Panc1 (cell line): ENCODE measurements at regions not wholly inside any gene's neighbourhood (a gene's known extent, or its start where the extent isn't known, plus 50 kb on each side); places are given as distances from the start of the nearest gene placed in this dataset.

Source experiments
- ATAC-seq: fragments of 200-7000 bp; cut with Tn5 transposase; 2 replicates; pipeline ENCODE4 v1.9.1; 2020; ENCODE audit warnings: mild to moderate bottlenecking, moderate library complexity
- BruUV-seq: library from RNA; stranded (reverse); fragments of 400-500 nt; replicated peaks from 2 replicates; lab custom pipeline; 2021; lab: Mats Ljungman, UMichigan
- CTCF ChIA-PET: fragments of 300-600 bp; sonication (Branson Sonifier 250); formaldehyde crosslinking; loops from one replicate; lab custom pipeline; 2022; ENCODE audit warnings: antibody characterized with exemption; lab: Charles Lee
- POLR2A ChIA-PET: fragments of 300-600 bp; sonication (Branson Sonifier 250); formaldehyde crosslinking; loops from one replicate; lab custom pipeline; 2022; ENCODE audit warnings: antibody characterized with exemption; lab: Charles Lee
- DNase-seq: peaks from one replicate; pipeline ENCODE4 v3.0.0-alpha.2; 2010; ENCODE audit warnings: low read depth, low spot score
- H3K27ac ChIP-seq: 2 replicates; pipeline ENCODE4 v1.5.1; 2011; ENCODE audit warnings: mild to moderate bottlenecking, low read length, inconsistent platforms
- H3K27me3 ChIP-seq: fragments of 200-500 bp; sonication (Bioruptor generic); 2 replicates; pipeline ENCODE4 v1.6.0; 2014; ENCODE audit warnings: low read length, inconsistent platforms; ENCODE audit not compliant: control insufficient read depth, insufficient read depth
- H3K36me3 ChIP-seq: fragments of 200-500 bp; sonication (Bioruptor generic); 2 replicates; pipeline ENCODE4 v1.5.1; 2014; ENCODE audit warnings: inconsistent platforms, mild to moderate bottlenecking, low read length, moderate library complexity; ENCODE audit not compliant: control insufficient read depth, insufficient read depth
- H3K4me1 ChIP-seq: 2 replicates; pipeline ENCODE4 v1.5.1; 2011; ENCODE audit warnings: inconsistent platforms, mild to moderate bottlenecking, low read length, moderate library complexity; ENCODE audit not compliant: control insufficient read depth, insufficient read depth
- H3K4me3 ChIP-seq, 2 experiments: 2 replicates each; pipeline ENCODE4 v1.5.1; 2011 to 2012; ENCODE audit warnings: low read depth in 2 of 2, low read length in 2 of 2, mild to moderate bottlenecking in 2 of 2, inconsistent platforms in 1 of 2, moderate library complexity in 1 of 2
- H3K9me3 ChIP-seq: fragments of 200-500 bp; sonication (Bioruptor generic); 2 replicates; pipeline ENCODE4 v1.5.1; 2014; ENCODE audit warnings: low read depth, mild to moderate bottlenecking, inconsistent platforms, low read length, moderate library complexity; ENCODE audit not compliant: control insufficient read depth, insufficient read depth
- POLR2AphosphoS5 ChIP-seq: IDR thresholded peaks from 2 replicates; pipeline ENCODE4 v1.6.1; 2012; ENCODE audit warnings: mild to moderate bottlenecking, low read depth, low read length, moderate library complexity
- SIN3A ChIP-seq: IDR thresholded peaks from 2 replicates; pipeline ENCODE4 v1.6.1; 2012; ENCODE audit warnings: low read depth, mild to moderate bottlenecking, low read length, moderate library complexity, borderline replicate concordance; ENCODE audit not compliant: insufficient read depth
- TCF7L2 ChIP-seq: IDR thresholded peaks from 2 replicates; pipeline ENCODE4 v1.6.1; 2011; ENCODE audit warnings: mild to moderate bottlenecking, low read depth, low read length, inconsistent platforms
- in situ Hi-C: cut with HindIII; loops from 2 replicates; pipeline ENCODE4 v1.10.0; 2016; ENCODE audit warnings: low sequenced_read_pairs, low pct_unique_long_range_greater_than_20kb
- intact Hi-C: fragments of 100-400 bp; cut with micrococcal nuclease; formaldehyde crosslinking; loops from one replicate; pipeline ENCODE4 v1.10.0; 2022; ENCODE audit not compliant: unreplicated experiment
- TF ChIP-seq, protein P1 (sequence below): fragments of 450-650 bp; IDR thresholded peaks from 2 replicates; pipeline ENCODE4 v1.5.1; 2017; ENCODE audit warnings: mild to moderate bottlenecking
- TF ChIP-seq, protein P2 (sequence below), 2 experiments: IDR thresholded peaks; 2 replicates each; pipeline ENCODE4 v1.6.1; 2011 to 2012; ENCODE audit warnings: low read depth in 2 of 2, control low read depth in 1 of 2, low read length in 1 of 2, mild to moderate bottlenecking in 1 of 2, moderate library complexity in 1 of 2; ENCODE audit not compliant: insufficient read depth in 1 of 2

DNA sequence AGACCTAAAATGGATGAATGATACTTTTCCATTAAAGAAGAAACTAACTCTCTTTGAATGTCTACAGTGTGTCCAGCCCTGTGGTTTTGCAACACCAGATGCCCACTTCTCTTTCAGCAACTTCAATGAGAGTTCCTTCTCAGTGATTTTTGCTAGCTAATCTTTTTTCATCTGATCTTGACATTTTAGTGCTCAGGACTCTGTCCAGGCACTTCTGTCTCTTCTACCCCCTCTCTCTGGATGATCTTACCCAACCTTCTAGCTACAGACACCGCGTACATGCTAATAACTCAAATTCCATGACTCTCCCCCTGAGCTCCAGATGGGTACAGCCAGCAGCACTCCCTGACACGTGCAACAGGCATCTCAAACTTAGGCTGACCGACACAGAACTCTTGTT, 161.1 kb upstream of the FOXN3 start:
- in situ Hi-C loops = no loop called here
- ChIA-PET POLR2A (no interaction called here), CTCF (no interaction called here)
- Histone ChIP-seq H3K9me3 (no peaks in the 10 kb centered on the region), H3K27me3 (peaks cover 2% of the 10 kb centered on the region; the same call in 1 of the 2 replicates), H3K27ac (no peak overlapping the region), H3K4me3 (no peak overlapping the region), H3K4me1 (no peaks in the 10 kb centered on the region), H3K36me3 (no peaks in the 10 kb centered on the region)
- DNase-seq (no peak), ATAC-seq (no peak)
- intact Hi-C loops = no loop called here
- BruUV-seq = no TSS peak
- TF ChIP-seq, protein P1, sequence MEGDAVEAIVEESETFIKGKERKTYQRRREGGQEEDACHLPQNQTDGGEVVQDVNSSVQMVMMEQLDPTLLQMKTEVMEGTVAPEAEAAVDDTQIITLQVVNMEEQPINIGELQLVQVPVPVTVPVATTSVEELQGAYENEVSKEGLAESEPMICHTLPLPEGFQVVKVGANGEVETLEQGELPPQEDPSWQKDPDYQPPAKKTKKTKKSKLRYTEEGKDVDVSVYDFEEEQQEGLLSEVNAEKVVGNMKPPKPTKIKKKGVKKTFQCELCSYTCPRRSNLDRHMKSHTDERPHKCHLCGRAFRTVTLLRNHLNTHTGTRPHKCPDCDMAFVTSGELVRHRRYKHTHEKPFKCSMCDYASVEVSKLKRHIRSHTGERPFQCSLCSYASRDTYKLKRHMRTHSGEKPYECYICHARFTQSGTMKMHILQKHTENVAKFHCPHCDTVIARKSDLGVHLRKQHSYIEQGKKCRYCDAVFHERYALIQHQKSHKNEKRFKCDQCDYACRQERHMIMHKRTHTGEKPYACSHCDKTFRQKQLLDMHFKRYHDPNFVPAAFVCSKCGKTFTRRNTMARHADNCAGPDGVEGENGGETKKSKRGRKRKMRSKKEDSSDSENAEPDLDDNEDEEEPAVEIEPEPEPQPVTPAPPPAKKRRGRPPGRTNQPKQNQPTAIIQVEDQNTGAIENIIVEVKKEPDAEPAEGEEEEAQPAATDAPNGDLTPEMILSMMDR = no peak
- TF ChIP-seq SIN3A (no peak), TCF7L2 (no peak), POLR2AphosphoS5 (no peak)
- TF ChIP-seq, protein P2, sequence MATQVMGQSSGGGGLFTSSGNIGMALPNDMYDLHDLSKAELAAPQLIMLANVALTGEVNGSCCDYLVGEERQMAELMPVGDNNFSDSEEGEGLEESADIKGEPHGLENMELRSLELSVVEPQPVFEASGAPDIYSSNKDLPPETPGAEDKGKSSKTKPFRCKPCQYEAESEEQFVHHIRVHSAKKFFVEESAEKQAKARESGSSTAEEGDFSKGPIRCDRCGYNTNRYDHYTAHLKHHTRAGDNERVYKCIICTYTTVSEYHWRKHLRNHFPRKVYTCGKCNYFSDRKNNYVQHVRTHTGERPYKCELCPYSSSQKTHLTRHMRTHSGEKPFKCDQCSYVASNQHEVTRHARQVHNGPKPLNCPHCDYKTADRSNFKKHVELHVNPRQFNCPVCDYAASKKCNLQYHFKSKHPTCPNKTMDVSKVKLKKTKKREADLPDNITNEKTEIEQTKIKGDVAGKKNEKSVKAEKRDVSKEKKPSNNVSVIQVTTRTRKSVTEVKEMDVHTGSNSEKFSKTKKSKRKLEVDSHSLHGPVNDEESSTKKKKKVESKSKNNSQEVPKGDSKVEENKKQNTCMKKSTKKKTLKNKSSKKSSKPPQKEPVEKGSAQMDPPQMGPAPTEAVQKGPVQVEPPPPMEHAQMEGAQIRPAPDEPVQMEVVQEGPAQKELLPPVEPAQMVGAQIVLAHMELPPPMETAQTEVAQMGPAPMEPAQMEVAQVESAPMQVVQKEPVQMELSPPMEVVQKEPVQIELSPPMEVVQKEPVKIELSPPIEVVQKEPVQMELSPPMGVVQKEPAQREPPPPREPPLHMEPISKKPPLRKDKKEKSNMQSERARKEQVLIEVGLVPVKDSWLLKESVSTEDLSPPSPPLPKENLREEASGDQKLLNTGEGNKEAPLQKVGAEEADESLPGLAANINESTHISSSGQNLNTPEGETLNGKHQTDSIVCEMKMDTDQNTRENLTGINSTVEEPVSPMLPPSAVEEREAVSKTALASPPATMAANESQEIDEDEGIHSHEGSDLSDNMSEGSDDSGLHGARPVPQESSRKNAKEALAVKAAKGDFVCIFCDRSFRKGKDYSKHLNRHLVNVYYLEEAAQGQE (IDR thresholded peaks at IDR 0.05; ENCODE audit: insufficient read depth in 1 of 2, low read depth in 2 of 2, low read length in 1 of 2) = no peak

DNA sequence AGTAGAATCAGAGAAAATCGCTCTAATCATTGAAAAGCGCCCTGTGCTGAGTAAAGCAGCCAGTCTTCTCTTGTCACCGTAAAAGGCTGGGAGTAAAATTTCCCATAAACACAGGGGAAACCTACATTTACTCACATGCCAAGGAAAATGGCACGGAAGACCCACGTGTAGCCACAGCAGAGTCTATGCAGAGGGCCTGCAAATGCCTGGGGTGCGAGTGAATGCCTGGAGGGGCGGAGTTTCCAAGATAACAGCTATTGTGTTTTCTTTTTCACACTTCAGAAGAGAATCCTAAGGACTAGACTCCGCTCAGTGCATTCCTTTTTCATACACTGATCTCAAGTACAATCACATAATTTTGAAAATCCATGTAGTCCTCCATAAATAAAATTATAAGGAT, 159.9 kb upstream of the FOXN3 start:
- Histone ChIP-seq H3K27me3 (peaks cover 2% of the 10 kb centered on the region; the same call in 1 of the 2 replicates), H3K27ac (no peak overlapping the region), H3K4me3 (no peak overlapping the region), H3K4me1 (no peaks in the 10 kb centered on the region), H3K36me3 (no peaks in the 10 kb centered on the region), H3K9me3 (no peaks in the 10 kb centered on the region)
- ATAC-seq (no peak), DNase-seq (no peak)
- ChIA-PET CTCF (no interaction called here), POLR2A (no interaction called here)
- TF ChIP-seq, protein P1 = no peak
- no peak for TF ChIP-seq POLR2AphosphoS5
- TF ChIP-seq SIN3A = no peak
- TF ChIP-seq, protein P2 (IDR thresholded peaks at IDR 0.05; ENCODE audit: insufficient read depth in 1 of 2, low read depth in 2 of 2, low read length in 1 of 2) = no peak
- TF ChIP-seq TCF7L2 = no peak
- intact Hi-C loops (no loop called here), in situ Hi-C loops (no loop called here)
- BruUV-seq = no TSS peak
